SK-N-SH treated with all-trans-retinoic acid at 6 μM for 48 hours (cell line): ENCODE measurements at regions not wholly inside any gene's neighbourhood (a gene's known extent, or its start where the extent isn't known, plus 50 kb on each side); places are given as distances from the start of the nearest gene placed in this dataset.

ENCODE experiments used
- ARNTL ChIP-seq: fragments of 450-650 bp; formaldehyde crosslinking; IDR thresholded peaks from 2 replicates; pipeline ENCODE4 v1.5.0; 2020; ENCODE audit warnings: low read depth, mild to moderate bottlenecking, moderate library complexity, borderline replicate concordance
- ESRRG ChIP-seq: fragments of 250-450 bp; sonication (Bioruptor Pico); IDR thresholded peaks from 2 replicates; pipeline ENCODE4 v1.6.1; 2021; ENCODE audit warnings: mild to moderate bottlenecking
- GLIS3 ChIP-seq: fragments of 250-450 bp; sonication (Bioruptor Pico); IDR thresholded peaks from 2 replicates; pipeline ENCODE4 v1.5.0; 2020; ENCODE audit warnings: mild to moderate bottlenecking, moderate library complexity
- ISL1 ChIP-seq: fragments of 250-450 bp; sonication (Bioruptor Pico); IDR thresholded peaks from 2 replicates; pipeline ENCODE4 v2.1.2; 2022; ENCODE audit warnings: mild to moderate bottlenecking, moderate library complexity
- RARB ChIP-seq: fragments of 250-450 bp; sonication (Bioruptor Pico); IDR thresholded peaks from 2 replicates; pipeline ENCODE4 v1.8.0; 2021; ENCODE audit warnings: mild to moderate bottlenecking, moderate library complexity
- SNAI2 ChIP-seq: fragments of 250-450 bp; sonication (Bioruptor Pico); IDR thresholded peaks from 2 replicates; pipeline ENCODE4 v1.5.0; 2020; ENCODE audit warnings: mild to moderate bottlenecking, moderate library complexity
- ZFP3 ChIP-seq: fragments of 250-450 bp; sonication (Bioruptor Pico); IDR thresholded peaks from 2 replicates; pipeline ENCODE4 v1.5.0; 2020; ENCODE audit warnings: mild to moderate bottlenecking, moderate library complexity
- ZFP30 ChIP-seq: fragments of 450-650 bp; formaldehyde crosslinking; IDR thresholded peaks from 2 replicates; pipeline ENCODE4 v1.5.0; 2022; ENCODE audit warnings: mild to moderate bottlenecking, moderate library complexity
- ZNF565 ChIP-seq: fragments of 450-650 bp; formaldehyde crosslinking; conservative IDR thresholded peaks from 2 replicates; pipeline ENCODE4 v1.5.0; 2020; ENCODE audit warnings: low read depth, mild to moderate bottlenecking, moderate library complexity
- ZNF70 ChIP-seq: fragments of 450-650 bp; formaldehyde crosslinking; IDR thresholded peaks from 2 replicates; pipeline ENCODE4 v1.5.0; 2020; ENCODE audit warnings: mild to moderate bottlenecking, moderate library complexity
- TF ChIP-seq, protein P1 (sequence below): fragments of 250-450 bp; sonication (Bioruptor Pico); IDR thresholded peaks from 2 replicates; pipeline ENCODE4 v1.8.0; 2021; ENCODE audit warnings: low read depth, mild to moderate bottlenecking, moderate library complexity, borderline replicate concordance
- TF ChIP-seq, protein P2 (sequence below): fragments of 250-450 bp; sonication (Bioruptor Pico); IDR thresholded peaks from 2 replicates; pipeline ENCODE4 v1.8.0; 2020; ENCODE audit warnings: mild to moderate bottlenecking, moderate library complexity, borderline replicate concordance
- TF ChIP-seq, protein P3 (sequence below): fragments of 250-450 bp; sonication (Bioruptor Pico); IDR thresholded peaks from 2 replicates; pipeline ENCODE4 v1.5.1; 2021; ENCODE audit warnings: mild to moderate bottlenecking, moderate library complexity
- TF ChIP-seq, protein P4 (sequence below): fragments of 250-450 bp; sonication (Bioruptor Pico); IDR thresholded peaks from 2 replicates; pipeline ENCODE4 v1.5.1; 2020; ENCODE audit warnings: low read depth, mild to moderate bottlenecking, moderate library complexity

DNA sequence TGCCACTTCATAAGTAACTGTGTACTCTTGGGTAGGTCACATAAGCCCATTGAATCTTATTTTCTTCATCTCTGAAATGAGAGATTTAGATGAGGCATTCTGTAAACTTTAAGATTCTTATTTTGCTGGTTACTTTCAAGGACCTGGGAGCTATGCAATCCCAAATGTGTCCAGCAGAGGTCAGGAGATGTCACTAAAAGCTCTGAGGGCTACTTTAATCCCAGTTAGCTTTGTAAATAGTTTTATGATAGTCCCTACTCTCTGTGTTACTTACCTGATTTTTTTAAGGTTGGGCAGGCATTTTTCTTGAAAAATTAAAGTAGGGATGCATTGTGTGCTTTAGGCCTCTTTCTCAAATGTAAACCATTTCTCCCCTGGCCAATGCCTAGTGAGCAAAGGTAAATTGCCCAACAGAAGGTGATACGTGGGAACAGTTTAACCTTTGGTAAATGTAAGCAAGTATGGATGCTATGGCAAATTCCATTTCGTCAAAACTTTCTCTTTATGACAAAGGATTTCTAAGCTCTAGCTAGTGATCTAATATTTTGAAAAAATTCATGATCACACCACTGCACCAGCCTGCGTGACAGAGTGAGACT is 57.1 kb upstream of the WSB1 start:
- TF ChIP-seq RARB (CRISPR knock-in tag) (no peak), ARNTL (CRISPR knock-in tag) (no peak), ZNF70 (no peak), GLIS3 (CRISPR knock-in tag) (no peak), ISL1 (no peak), ZFP30 (CRISPR knock-in tag) (no peak), SNAI2 (no peak), ZNF565 (CRISPR knock-in tag) (no peak), ZFP3 (no peak), ESRRG (CRISPR knock-in tag) (no peak)
- TF ChIP-seq, protein P1, sequence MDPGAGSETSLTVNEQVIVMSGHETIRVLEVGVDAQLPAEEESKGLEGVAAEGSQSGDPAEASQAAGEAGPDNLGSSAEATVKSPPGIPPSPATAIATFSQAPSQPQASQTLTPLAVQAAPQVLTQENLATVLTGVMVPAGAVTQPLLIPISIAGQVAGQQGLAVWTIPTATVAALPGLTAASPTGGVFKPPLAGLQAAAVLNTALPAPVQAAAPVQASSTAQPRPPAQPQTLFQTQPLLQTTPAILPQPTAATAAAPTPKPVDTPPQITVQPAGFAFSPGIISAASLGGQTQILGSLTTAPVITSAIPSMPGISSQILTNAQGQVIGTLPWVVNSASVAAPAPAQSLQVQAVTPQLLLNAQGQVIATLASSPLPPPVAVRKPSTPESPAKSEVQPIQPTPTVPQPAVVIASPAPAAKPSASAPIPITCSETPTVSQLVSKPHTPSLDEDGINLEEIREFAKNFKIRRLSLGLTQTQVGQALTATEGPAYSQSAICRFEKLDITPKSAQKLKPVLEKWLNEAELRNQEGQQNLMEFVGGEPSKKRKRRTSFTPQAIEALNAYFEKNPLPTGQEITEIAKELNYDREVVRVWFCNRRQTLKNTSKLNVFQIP, result no peak
- TF ChIP-seq, protein P2, sequence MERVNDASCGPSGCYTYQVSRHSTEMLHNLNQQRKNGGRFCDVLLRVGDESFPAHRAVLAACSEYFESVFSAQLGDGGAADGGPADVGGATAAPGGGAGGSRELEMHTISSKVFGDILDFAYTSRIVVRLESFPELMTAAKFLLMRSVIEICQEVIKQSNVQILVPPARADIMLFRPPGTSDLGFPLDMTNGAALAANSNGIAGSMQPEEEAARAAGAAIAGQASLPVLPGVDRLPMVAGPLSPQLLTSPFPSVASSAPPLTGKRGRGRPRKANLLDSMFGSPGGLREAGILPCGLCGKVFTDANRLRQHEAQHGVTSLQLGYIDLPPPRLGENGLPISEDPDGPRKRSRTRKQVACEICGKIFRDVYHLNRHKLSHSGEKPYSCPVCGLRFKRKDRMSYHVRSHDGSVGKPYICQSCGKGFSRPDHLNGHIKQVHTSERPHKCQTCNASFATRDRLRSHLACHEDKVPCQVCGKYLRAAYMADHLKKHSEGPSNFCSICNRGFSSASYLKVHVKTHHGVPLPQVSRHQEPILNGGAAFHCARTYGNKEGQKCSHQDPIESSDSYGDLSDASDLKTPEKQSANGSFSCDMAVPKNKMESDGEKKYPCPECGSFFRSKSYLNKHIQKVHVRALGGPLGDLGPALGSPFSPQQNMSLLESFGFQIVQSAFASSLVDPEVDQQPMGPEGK (CRISPR knock-in tag), result no peak
- TF ChIP-seq, protein P3, sequence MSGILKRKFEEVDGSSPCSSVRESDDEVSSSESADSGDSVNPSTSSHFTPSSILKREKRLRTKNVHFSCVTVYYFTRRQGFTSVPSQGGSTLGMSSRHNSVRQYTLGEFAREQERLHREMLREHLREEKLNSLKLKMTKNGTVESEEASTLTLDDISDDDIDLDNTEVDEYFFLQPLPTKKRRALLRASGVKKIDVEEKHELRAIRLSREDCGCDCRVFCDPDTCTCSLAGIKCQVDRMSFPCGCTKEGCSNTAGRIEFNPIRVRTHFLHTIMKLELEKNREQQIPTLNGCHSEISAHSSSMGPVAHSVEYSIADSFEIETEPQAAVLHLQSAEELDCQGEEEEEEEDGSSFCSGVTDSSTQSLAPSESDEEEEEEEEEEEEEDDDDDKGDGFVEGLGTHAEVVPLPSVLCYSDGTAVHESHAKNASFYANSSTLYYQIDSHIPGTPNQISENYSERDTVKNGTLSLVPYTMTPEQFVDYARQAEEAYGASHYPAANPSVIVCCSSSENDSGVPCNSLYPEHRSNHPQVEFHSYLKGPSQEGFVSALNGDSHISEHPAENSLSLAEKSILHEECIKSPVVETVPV (CRISPR knock-in tag), result no peak
- TF ChIP-seq, protein P4, sequence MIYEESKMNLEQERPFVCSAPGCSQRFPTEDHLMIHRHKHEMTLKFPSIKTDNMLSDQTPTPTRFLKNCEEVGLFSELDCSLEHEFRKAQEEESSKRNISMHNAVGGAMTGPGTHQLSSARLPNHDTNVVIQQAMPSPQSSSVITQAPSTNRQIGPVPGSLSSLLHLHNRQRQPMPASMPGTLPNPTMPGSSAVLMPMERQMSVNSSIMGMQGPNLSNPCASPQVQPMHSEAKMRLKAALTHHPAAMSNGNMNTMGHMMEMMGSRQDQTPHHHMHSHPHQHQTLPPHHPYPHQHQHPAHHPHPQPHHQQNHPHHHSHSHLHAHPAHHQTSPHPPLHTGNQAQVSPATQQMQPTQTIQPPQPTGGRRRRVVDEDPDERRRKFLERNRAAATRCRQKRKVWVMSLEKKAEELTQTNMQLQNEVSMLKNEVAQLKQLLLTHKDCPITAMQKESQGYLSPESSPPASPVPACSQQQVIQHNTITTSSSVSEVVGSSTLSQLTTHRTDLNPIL, result no peak
